HG03045 (cell line): ENCODE measurements at regions not wholly inside any gene's neighbourhood (a gene's known extent, or its start where the extent isn't known, plus 50 kb on each side); places are given as distances from the start of the nearest gene placed in this dataset.
"Not testable (repeated sequence)": the region's sequence is repeated elsewhere in the genome, so short reads cannot be mapped to it uniquely, and the experiment has no call there.

Source experiments
- ATAC-seq: cut with Tn5 transposase; IDR thresholded peaks from one replicate; pipeline ENCODE4 v1.9.1; 2021; ENCODE audit warnings: mild to moderate bottlenecking, moderate library complexity; ENCODE audit not compliant: unreplicated experiment

DNA sequence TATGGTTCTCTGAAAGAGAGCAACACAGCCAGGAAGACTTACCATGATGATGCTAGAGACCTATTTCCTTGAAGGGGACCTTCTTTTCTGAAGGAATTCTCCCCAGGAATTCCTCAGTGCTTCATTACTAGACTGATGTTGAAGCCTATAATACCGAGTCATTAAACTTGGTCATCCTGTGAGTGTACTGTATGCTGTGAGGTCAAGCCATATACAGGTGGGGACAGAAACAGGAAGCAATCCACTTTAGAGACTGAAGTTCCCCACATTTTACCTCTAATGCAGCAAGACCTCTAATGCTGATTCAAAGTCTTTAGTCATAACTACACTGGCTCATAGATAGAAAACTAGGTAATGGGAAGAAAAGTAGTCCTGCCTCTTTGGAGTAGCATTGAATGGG lies 77.1 kb upstream of the RASEF start:
- ATAC-seq = no peak

DNA sequence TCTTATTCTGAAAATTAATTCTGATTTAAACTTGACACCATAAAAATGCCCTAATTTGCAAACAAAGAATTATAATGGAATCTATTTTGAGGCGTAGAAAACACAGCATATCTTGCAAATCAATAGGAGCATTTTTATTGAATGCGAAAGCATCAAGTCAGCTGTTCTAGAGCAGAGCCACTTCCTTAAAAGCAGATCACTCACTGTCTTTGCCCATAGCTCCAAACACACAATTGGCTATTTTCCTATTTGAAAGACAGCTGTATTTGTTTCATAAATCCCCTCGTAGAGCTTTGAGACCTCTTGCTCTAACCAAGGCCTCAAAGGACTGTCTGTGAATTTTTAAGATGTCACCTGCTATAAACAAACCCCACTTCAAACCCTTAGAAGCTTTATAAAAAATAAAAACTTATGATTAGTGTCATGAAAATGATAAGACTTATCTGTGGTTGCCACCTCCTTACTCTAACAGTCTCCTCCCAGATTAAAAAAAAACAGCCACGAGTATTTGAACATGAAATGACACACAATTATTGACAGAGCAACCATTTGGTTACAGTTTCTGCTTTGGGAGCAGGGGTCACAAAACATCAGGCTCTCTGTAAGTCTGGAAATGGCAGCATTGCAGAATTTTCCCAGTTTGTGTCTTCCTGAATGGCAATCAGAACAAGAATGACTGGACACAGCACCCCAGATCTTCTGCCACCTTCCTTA lies 75.6 kb upstream of the RASEF start:
- ATAC-seq = no peak

GRCh38 chr9:83133316-83133715 lies 70.4 kb upstream of the RASEF start:
- no peak for ATAC-seq

DNA sequence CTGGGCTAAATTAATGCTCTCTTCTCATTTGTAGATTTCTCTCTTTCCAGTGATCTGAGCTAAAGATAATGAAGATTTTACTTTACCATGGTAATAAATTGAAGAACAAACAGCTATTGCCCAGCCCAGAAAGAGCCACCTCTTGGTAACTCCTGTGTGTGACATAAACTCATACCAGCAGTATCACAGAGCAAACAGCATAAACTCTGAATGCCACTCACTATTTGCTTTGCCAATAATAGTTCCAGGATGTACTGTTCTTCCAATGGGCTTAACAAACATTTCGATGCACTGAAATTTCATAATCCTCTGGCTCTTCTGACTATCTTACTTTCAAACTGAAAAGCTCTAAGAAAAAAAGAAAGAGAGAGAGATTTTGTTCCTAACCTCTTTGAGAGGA lies 69.8 kb upstream of the RASEF start:
- no peak for ATAC-seq

DNA sequence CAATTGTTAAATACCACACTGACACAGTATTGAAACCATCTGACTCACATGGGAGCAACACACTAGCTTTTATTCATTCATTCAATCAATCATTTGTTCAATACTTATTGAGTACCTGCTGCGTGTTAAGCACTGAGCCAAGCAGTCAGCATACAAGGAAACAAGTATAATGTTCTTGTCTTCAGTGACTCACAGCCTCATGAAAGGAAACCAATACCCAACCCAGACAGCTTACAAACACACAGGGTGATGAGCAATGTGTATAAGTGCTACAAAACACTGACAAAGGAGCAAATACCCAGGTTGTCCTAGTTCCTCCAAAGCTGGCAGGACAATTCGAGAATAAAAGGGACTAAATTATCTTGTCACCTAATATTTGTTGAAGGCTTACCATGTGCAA lies 67.6 kb upstream of the RASEF start:
- no peak for ATAC-seq

DNA sequence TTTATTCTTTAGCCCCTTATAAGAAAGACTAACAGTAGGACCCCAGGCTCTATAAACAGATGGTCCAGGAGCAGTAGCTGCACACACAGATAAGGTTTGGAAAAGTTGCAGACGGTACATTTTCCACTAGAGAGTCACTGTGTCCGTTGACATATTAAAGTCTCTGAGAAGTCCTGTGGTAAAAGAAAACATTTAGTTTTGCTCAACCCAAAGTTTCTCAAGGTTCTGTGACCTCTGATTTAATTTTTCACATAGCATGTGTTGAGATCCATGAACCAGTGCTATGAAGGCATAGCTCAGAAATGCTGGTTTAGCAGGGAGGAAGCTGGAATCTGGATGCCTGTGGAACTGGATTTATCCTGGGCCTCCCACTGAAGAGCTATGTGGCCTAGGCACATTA lies 62.7 kb upstream of the RASEF start:
- ATAC-seq = no peak

GRCh38 chr9:83119873-83120272 lies 56.9 kb upstream of the RASEF start:
- no peak for ATAC-seq

- ATAC-seq = no peak
These were observed 53.1 kb upstream of the RASEF start for GRCh38 chr9:83116026-83116425.

DNA sequence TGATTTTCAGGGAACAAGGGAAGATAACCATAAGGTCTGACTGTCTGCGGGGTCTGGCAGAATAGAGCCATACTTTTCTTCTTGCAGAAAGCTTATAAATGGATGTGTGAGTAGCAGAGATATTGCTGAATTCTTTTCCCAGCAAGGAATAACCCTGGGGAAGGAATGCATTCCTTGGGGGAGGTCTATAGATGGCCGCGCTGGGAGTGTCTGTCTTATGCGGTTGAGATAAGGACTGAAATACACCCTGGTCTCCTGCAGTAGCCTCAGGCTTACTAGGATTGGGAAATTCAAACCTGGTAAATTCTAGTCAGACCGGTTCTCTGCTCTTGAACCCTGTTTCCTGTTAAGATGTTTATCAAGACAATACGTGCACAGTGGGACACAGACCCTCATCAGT lies 50.5 kb upstream of the RASEF start:
- ATAC-seq = not testable (repeated sequence)
